H1 (cell line): ENCODE measurements at regions not wholly inside any gene's neighbourhood (a gene's known extent, or its start where the extent isn't known, plus 50 kb on each side); places are given as distances from the start of the nearest gene placed in this dataset.

Source experiments
- CTCF ChIA-PET: fragments of 300-600 bp; sonication (Branson Sonifier 250); formaldehyde crosslinking; loops from one replicate; lab custom pipeline; 2021; ENCODE audit not compliant: partially characterized antibody; lab: Charles Lee
- POLR2A ChIA-PET: fragments of 300-600 bp; sonication (Branson Sonifier 250); formaldehyde crosslinking; loops from one replicate; lab custom pipeline; 2021; ENCODE audit warnings: inconsistent platforms; ENCODE audit not compliant: partially characterized antibody; lab: Charles Lee
- DNase-seq, 2 experiments: peaks; one replicate each; pipeline versions ENCODE4 v3.0.0 to v3.0.0-alpha.2; 2010 to 2022; ENCODE audit warnings: low spot score in 2 of 2, low read depth in 1 of 2, mixed read lengths in 1 of 2
- FAIRE-seq: peaks from 2 replicates; lab custom pipeline; 2011; peaks lifted over from hg19 to GRCh38; lab: Jason Lieb, UNC
- H2AFZ ChIP-seq: 2 replicates; pipeline ENCODE4 v1.8.1; 2012; ENCODE audit warnings: low read length, inconsistent platforms
- H2AK5ac ChIP-seq: 2 replicates; pipeline ENCODE4 v1.6.1; 2013; ENCODE audit warnings: low read depth, low read length
- H2BK120ac ChIP-seq: replicated peaks from 2 replicates; pipeline ENCODE3; 2013; ENCODE audit warnings: low read depth, low read length, inconsistent platforms
- H2BK12ac ChIP-seq: 2 replicates; pipeline ENCODE4 v1.6.1; 2013; ENCODE audit warnings: low read depth, low read length
- H2BK15ac ChIP-seq: 2 replicates; pipeline ENCODE4 v1.6.1; 2013; ENCODE audit warnings: low read length
- H2BK20ac ChIP-seq: 2 replicates; pipeline ENCODE4 v1.6.1; 2013; ENCODE audit warnings: low read length
- H2BK5ac ChIP-seq: 2 replicates; pipeline ENCODE4 v1.6.1; 2013; ENCODE audit warnings: low read depth, low read length
- H3K14ac ChIP-seq: 2 replicates; pipeline ENCODE4 v1.6.1; 2013; ENCODE audit warnings: inconsistent platforms; ENCODE audit not compliant: insufficient read length
- H3K18ac ChIP-seq: 2 replicates; pipeline ENCODE4 v1.6.1; 2013; ENCODE audit warnings: low read length; ENCODE audit errors: extremely low read depth
- H3K23ac ChIP-seq: 2 replicates; pipeline ENCODE4 v1.6.1; 2013; ENCODE audit warnings: inconsistent platforms; ENCODE audit not compliant: insufficient read length
- H3K23me2 ChIP-seq: 2 replicates; pipeline ENCODE4 v1.6.1; 2013; ENCODE audit warnings: low read depth, low read length
- H3K27ac ChIP-seq: 2 replicates; pipeline ENCODE4 v1.6.1; 2011; ENCODE audit warnings: low read depth, low read length, inconsistent platforms
- H3K27me3 ChIP-seq, 4 experiments: replicated peaks in 1 of 4; 1 replicate in 1 of 4; 2 replicates in 3 of 4; pipeline versions ENCODE4 v1.6.1 to v1.8.1; 2011 to 2013; ENCODE audit warnings: low read length in 3 of 4, mild to moderate bottlenecking in 3 of 4, inconsistent platforms in 2 of 4, mixed read lengths in 2 of 4, moderate library complexity in 1 of 4; ENCODE audit not compliant: control insufficient read depth in 3 of 4, insufficient read depth in 3 of 4; ENCODE audit errors: extremely low read depth in 1 of 4
- H3K36me3 ChIP-seq, 4 experiments: 2 replicates each; pipeline versions ENCODE4 v1.6.1 to v1.8.1; 2011 to 2013; ENCODE audit warnings: mild to moderate bottlenecking in 4 of 4, low read length in 3 of 4, moderate library complexity in 2 of 4, control low read depth in 1 of 4, inconsistent platforms in 1 of 4; ENCODE audit not compliant: insufficient read depth in 4 of 4, control insufficient read depth in 2 of 4
- H3K4ac ChIP-seq: replicated peaks from 2 replicates; pipeline ENCODE3; 2013; ENCODE audit warnings: low read length, low read depth, mixed read lengths, inconsistent platforms; ENCODE audit not compliant: insufficient read length
- H3K4me1 ChIP-seq, 4 experiments: replicated peaks in 1 of 4; 1 replicate in 1 of 4; 2 replicates in 3 of 4; pipeline versions ENCODE4 v1.6.1 to v1.8.1; 2011 to 2013; ENCODE audit warnings: low read length in 3 of 4, inconsistent platforms in 2 of 4, mixed read lengths in 1 of 4; ENCODE audit not compliant: insufficient read depth in 4 of 4, control insufficient read depth in 3 of 4
- H3K4me2 ChIP-seq, 2 experiments: 2 replicates each; pipeline versions ENCODE4 v1.6.1 to v1.8.1; 2011 to 2013; ENCODE audit warnings: low read depth in 2 of 2, low read length in 2 of 2, control low read depth in 1 of 2, inconsistent platforms in 1 of 2, mild to moderate bottlenecking in 1 of 2; ENCODE audit not compliant: insufficient read depth in 1 of 2
- H3K4me3 ChIP-seq, 4 experiments: fragments of 200-600, 300-600 bp in 1 of 4; sonication (generic), shearing (Covaris generic), sonication (Bioruptor Twin) in 1 of 4; 2 replicates each; pipeline versions ENCODE4 v1.5.1 to v1.8.1; 2011 to 2016; ENCODE audit warnings: low read length in 4 of 4, low read depth in 3 of 4, control low read depth in 2 of 4, inconsistent platforms in 2 of 4, mild to moderate bottlenecking in 2 of 4, mixed read lengths in 1 of 4, moderate library complexity in 1 of 4; ENCODE audit not compliant: insufficient read depth in 2 of 4; ENCODE audit errors: extremely low read depth in 1 of 4
- H3K56ac ChIP-seq: replicated peaks from 2 replicates; pipeline ENCODE3; 2013; ENCODE audit warnings: low read depth, mild to moderate bottlenecking, mixed read lengths, low read length, inconsistent platforms; ENCODE audit not compliant: insufficient read length
- H3K79me1 ChIP-seq: 2 replicates; pipeline ENCODE4 v1.6.1; 2013; ENCODE audit warnings: low read depth, low read length, control low read depth
- H3K79me2 ChIP-seq, 2 experiments: 2 replicates each; pipeline versions ENCODE4 v1.6.1 to v1.8.1; 2012 to 2013; ENCODE audit warnings: low read length in 2 of 2, mild to moderate bottlenecking in 2 of 2, inconsistent platforms in 1 of 2; ENCODE audit not compliant: insufficient read depth in 2 of 2, control insufficient read depth in 1 of 2
- H3K9ac ChIP-seq, 4 experiments: replicated peaks in 1 of 4; 1 replicate in 1 of 4; 2 replicates in 3 of 4; pipeline versions ENCODE4 v1.6.1 to v1.8.1; 2011 to 2013; ENCODE audit warnings: low read depth in 3 of 4, low read length in 3 of 4, control low read depth in 2 of 4, mild to moderate bottlenecking in 2 of 4, moderate library complexity in 2 of 4, inconsistent platforms in 1 of 4; ENCODE audit errors: extremely low read depth in 1 of 4
- H3K9me3 ChIP-seq, 2 experiments: 2 replicates each; pipeline versions ENCODE4 v1.6.1 to v1.8.1; 2012 to 2013; ENCODE audit warnings: mild to moderate bottlenecking in 2 of 2, moderate library complexity in 2 of 2, control low read depth in 1 of 2, inconsistent platforms in 1 of 2, low read depth in 1 of 2, low read length in 1 of 2, mixed read lengths in 1 of 2; ENCODE audit not compliant: insufficient read depth in 2 of 2
- H4K20me1 ChIP-seq, 2 experiments: replicated peaks in 1 of 2; 2 replicates each; pipeline versions ENCODE3 to v1.8.1; 2011 to 2013; ENCODE audit warnings: inconsistent platforms in 2 of 2, low read length in 2 of 2, mild to moderate bottlenecking in 1 of 2; ENCODE audit not compliant: insufficient read depth in 2 of 2, control insufficient read depth in 1 of 2
- H4K5ac ChIP-seq: 2 replicates; pipeline ENCODE4 v1.6.1; 2013; ENCODE audit warnings: low read length, low read depth, mixed read lengths, inconsistent platforms; ENCODE audit not compliant: insufficient read length
- H4K8ac ChIP-seq: 2 replicates; pipeline ENCODE4 v1.8.0; 2013; ENCODE audit warnings: mild to moderate bottlenecking, moderate library complexity, low read length, inconsistent platforms; ENCODE audit not compliant: insufficient read depth; ENCODE audit errors: extremely low read depth
- H4K91ac ChIP-seq: replicated peaks from 2 replicates; pipeline ENCODE3; 2013; ENCODE audit warnings: low read length, mixed read lengths, inconsistent platforms; ENCODE audit not compliant: insufficient read length
- BCL11A ChIP-seq, 2 experiments: IDR thresholded peaks; one replicate each; pipeline ENCODE4 v1.6.1; 2011; ENCODE audit warnings: low read depth in 2 of 2, low read length in 2 of 2, mild to moderate bottlenecking in 2 of 2
- CEBPB ChIP-seq: IDR thresholded peaks from 2 replicates; pipeline ENCODE4 v1.6.1; 2012; ENCODE audit warnings: low read depth, low read length
- EGR1 ChIP-seq: IDR thresholded peaks from 2 replicates; pipeline ENCODE4 v1.6.1; 2011; ENCODE audit warnings: low read depth, low read length, borderline replicate concordance
- GTF2F1 ChIP-seq: IDR thresholded peaks from 2 replicates; pipeline ENCODE4 v1.6.1; 2012; ENCODE audit warnings: low read depth, low read length, improper control_type of control experiment, borderline replicate concordance
- HDAC2 ChIP-seq, 2 experiments: fragments of 300-600 bp in 1 of 2; sonication (generic) in 1 of 2; IDR thresholded peaks; 2 replicates each; pipeline ENCODE4 v1.6.1; 2011 to 2012; ENCODE audit warnings: low read depth in 2 of 2, low read length in 2 of 2, mild to moderate bottlenecking in 2 of 2, moderate library complexity in 2 of 2, borderline replicate concordance in 1 of 2, inconsistent platforms in 1 of 2
- JUN ChIP-seq: IDR thresholded peaks from 2 replicates; pipeline ENCODE4 v1.6.1; 2011; ENCODE audit warnings: low read depth, mild to moderate bottlenecking, improper control_type of control experiment, low read length
- KDM1A ChIP-seq: fragments of 200-600, 300-600 bp; sonication (generic); IDR thresholded peaks from 2 replicates; pipeline ENCODE4 v1.7.1; 2016; ENCODE audit warnings: mild to moderate bottlenecking, low read length, borderline replicate concordance
- SP2 ChIP-seq: IDR thresholded peaks from 2 replicates; pipeline ENCODE4 v1.6.1; 2012; ENCODE audit warnings: mild to moderate bottlenecking, low read length, inconsistent platforms
- TEAD4 ChIP-seq: IDR thresholded peaks from 2 replicates; pipeline ENCODE4 v1.6.1; 2012; ENCODE audit warnings: low read depth, low read length, inconsistent platforms, mixed read lengths
- WGBS, 2 experiments: shearing (Covaris generic) in 1 of 2; methylation state at CpG; one replicate each; pipeline versions ENCODE4 v1.1.6 to v1.1.7; 2013 to 2015; ENCODE audit warnings: low lambda C conversion rate in 2 of 2, mixed read lengths in 2 of 2, inconsistent platforms in 1 of 2, low coverage in 1 of 2, missing lambda C conversion rate in 1 of 2; ENCODE audit not compliant: insufficient replicate concordance in 2 of 2, insufficient coverage in 1 of 2, insufficient read length in 1 of 2; ENCODE audit errors: extremely low coverage in 1 of 2, missing lambda C conversion rate in 1 of 2; 5-methylcytosine and 5-hydroxymethylcytosine counted together
- TF ChIP-seq, protein P1 (sequence below): IDR thresholded peaks from 2 replicates; pipeline ENCODE4 v1.6.1; 2011; ENCODE audit warnings: low read length, improper control_type of control experiment

DNA sequence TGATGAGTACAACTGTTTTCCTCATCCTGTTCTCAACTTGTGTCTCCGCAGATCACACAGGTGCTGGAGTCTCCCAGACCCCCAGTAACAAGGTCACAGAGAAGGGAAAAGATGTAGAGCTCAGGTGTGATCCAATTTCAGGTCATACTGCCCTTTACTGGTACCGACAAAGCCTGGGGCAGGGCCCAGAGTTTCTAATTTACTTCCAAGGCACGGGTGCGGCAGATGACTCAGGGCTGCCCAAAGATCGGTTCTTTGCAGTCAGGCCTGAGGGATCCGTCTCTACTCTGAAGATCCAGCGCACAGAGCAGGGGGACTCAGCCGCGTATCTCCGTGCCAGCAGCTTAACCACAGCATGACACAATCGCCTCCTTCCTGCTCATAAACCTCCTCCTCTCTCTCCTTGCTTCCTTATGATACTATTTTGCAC lies 126.7 kb upstream of the PRSS58 start:
- Histone ChIP-seq H4K20me1 (no peaks in the 10 kb centered on the region), H3K56ac (no peak overlapping the region), H3K9ac (no peak overlapping the region), H2BK120ac (no peak overlapping the region), H4K91ac (no peak overlapping the region), H3K18ac (no peak overlapping the region), H3K36me3 (no peaks in the 10 kb centered on the region), H2AK5ac (no peak overlapping the region), H3K23ac (no peak overlapping the region), H2BK15ac (0 out of 2 replicates have a peak overlapping the region, but pooled peaks have one; percentile 48), H3K27me3 (no peaks in the 10 kb centered on the region), H3K4me3 (no peak overlapping the region), H2BK5ac (no peak overlapping the region), H3K79me2 (no peaks in the 10 kb centered on the region), H2BK12ac (no peak overlapping the region), H3K9me3 (no peaks in the 10 kb centered on the region), H3K23me2 (no peaks in the 10 kb centered on the region), H4K8ac (no peak overlapping the region), H3K14ac (no peak overlapping the region), H2AFZ (peak overlapping the region; percentile 32; the same call in 1 of the 2 replicates), H4K5ac (no peak overlapping the region), H3K27ac (no peak overlapping the region), H3K79me1 (no peaks in the 10 kb centered on the region), H3K4me1 (peaks cover 0 to 5% (median 0%) of the 10 kb centered on the region in 4 experiments; a peak in 2 of 7 replicates), H3K4me2 (no peak overlapping the region), H2BK20ac (no peak overlapping the region; the same call in 1 of the 2 replicates), H3K4ac (no peak overlapping the region)
- ChIA-PET POLR2A (interaction anchor here (1.2 to 1.9 kb wide), 2 partner anchors 9 to 19 kb away, joined by 3 to 5 read pairs; no protein-coding TSS in a partner anchor), CTCF (interaction anchor here (0.6 to 12.3 kb wide), 30 partner anchors 10 to 244 kb away, joined by 3 to 337 read pairs (median 8); no protein-coding TSS in a partner anchor)
- 78% methylated on average over 11 of the region's 11 CpGs; no CpG with 5 or more reads in 1 of the 2 experiments for WGBS, 2 experiments
- FAIRE-seq (no peak), DNase-seq (no peak)
- TF ChIP-seq TEAD4 = no peak
- no peak for TF ChIP-seq CEBPB
- no peak for TF ChIP-seq HDAC2 (IDR thresholded peaks at IDR 0.05; ENCODE audit: borderline replicate concordance in 1 of 2, low read depth in 2 of 2, low read length in 2 of 2)
- TF ChIP-seq SP2 = no peak
- TF ChIP-seq GTF2F1 = no peak
- TF ChIP-seq, protein P1, sequence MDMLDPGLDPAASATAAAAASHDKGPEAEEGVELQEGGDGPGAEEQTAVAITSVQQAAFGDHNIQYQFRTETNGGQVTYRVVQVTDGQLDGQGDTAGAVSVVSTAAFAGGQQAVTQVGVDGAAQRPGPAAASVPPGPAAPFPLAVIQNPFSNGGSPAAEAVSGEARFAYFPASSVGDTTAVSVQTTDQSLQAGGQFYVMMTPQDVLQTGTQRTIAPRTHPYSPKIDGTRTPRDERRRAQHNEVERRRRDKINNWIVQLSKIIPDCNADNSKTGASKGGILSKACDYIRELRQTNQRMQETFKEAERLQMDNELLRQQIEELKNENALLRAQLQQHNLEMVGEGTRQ = no peak
- no peak for TF ChIP-seq KDM1A
- no peak for TF ChIP-seq BCL11A (IDR thresholded peaks at IDR 0.05; ENCODE audit: low read depth in 2 of 2, low read length in 2 of 2)
- no peak for TF ChIP-seq EGR1
- TF ChIP-seq JUN = no peak
